ENCODE measurements at regions not wholly inside any gene's neighbourhood (a gene's known extent, or its start where the extent isn't known, plus 50 kb on each side); places are given as distances from the start of the nearest gene placed in this dataset.

GRCh38 chr5:38079620-38080402 lies 178.5 kb upstream of the EGFLAM start:
- H3K27me3 ChIP-seq (ENCODE audit: control insufficient read depth, low read length): no peaks in the 10 kb centered on the region
- H3K36me3 ChIP-seq (ENCODE audit: control insufficient read depth, low read length): no peaks in the 10 kb centered on the region

GRCh38 chr5:38078161-38078560 lies 180.2 kb upstream of the EGFLAM start:
- Histone ChIP-seq H3K27ac (ENCODE audit: low read depth, low read length) (no peak overlapping the region), H3F3A (ENCODE audit: control insufficient read depth, insufficient read depth) (no peaks in the 10 kb centered on the region), H3K36me3 (ENCODE audit: control insufficient read depth, low read length) (no peaks in the 10 kb centered on the region), H3K27me3 (ENCODE audit: control insufficient read depth, low read length) (no peaks in the 10 kb centered on the region), H3K9me3 (ENCODE audit: control insufficient read depth, insufficient read depth, low read length) (no peaks in the 10 kb centered on the region), H3K4me1 (ENCODE audit: control insufficient read depth, low read length) (no peaks in the 10 kb centered on the region), H3K4me3 (ENCODE audit: low read length) (no peak overlapping the region), H4K20me1 (ENCODE audit: control insufficient read depth, insufficient read depth, low read depth, low read length) (no peaks in the 10 kb centered on the region), H3K4me2 (ENCODE audit: low read length) (no peak overlapping the region), H3K9me2 (replicated peaks; ENCODE audit: control insufficient read depth, low read length) (no peaks in the 10 kb centered on the region), H3K79me2 (ENCODE audit: control insufficient read depth, low read length) (no peaks in the 10 kb centered on the region)
- no peak for TF ChIP-seq EZH2phosphoT487 (IDR thresholded peaks at IDR 0.05; ENCODE audit: borderline replicate concordance, low read length)

More at GRCh38 chr5:38079620-38080402, 178.5 kb upstream of the EGFLAM start:
- Histone ChIP-seq H3K4me1 (ENCODE audit: control insufficient read depth, low read length) (no peaks in the 10 kb centered on the region), H4K20me1 (ENCODE audit: control insufficient read depth, insufficient read depth, low read depth, low read length) (no peaks in the 10 kb centered on the region), H3F3A (ENCODE audit: control insufficient read depth, insufficient read depth) (no peaks in the 10 kb centered on the region), H3K4me3 (ENCODE audit: low read length) (no peak overlapping the region), H3K9me3 (ENCODE audit: control insufficient read depth, insufficient read depth, low read length) (no peaks in the 10 kb centered on the region), H3K9me2 (replicated peaks; ENCODE audit: control insufficient read depth, low read length) (no peaks in the 10 kb centered on the region), H3K27ac (ENCODE audit: low read depth, low read length) (no peak overlapping the region), H3K79me2 (ENCODE audit: control insufficient read depth, low read length) (no peaks in the 10 kb centered on the region), H3K4me2 (ENCODE audit: low read length) (no peak overlapping the region)
- no peak for TF ChIP-seq EZH2phosphoT487 (IDR thresholded peaks at IDR 0.05; ENCODE audit: borderline replicate concordance, low read length)
- no peak for TF ChIP-seq CTCF (IDR thresholded peaks at IDR 0.05; ENCODE audit: low read depth, low read length, poor library complexity, severe bottlenecking)

- no peaks in the 10 kb centered on the region for H3K36me3 ChIP-seq (ENCODE audit: control insufficient read depth, low read length)
- no peaks in the 10 kb centered on the region for H3K9me3 ChIP-seq (ENCODE audit: control insufficient read depth, insufficient read depth, low read length)
- no peaks in the 10 kb centered on the region for H3K4me1 ChIP-seq (ENCODE audit: control insufficient read depth, low read length)
- TF ChIP-seq EZH2phosphoT487 (IDR thresholded peaks at IDR 0.05; ENCODE audit: borderline replicate concordance, low read length) (no peak), CTCF (IDR thresholded peaks at IDR 0.05; ENCODE audit: low read depth, low read length, poor library complexity, severe bottlenecking) (no peak)
- H3K9me2 ChIP-seq (replicated peaks; ENCODE audit: control insufficient read depth, low read length): no peaks in the 10 kb centered on the region
- H4K20me1 ChIP-seq (ENCODE audit: control insufficient read depth, insufficient read depth, low read depth, low read length): no peaks in the 10 kb centered on the region
- H3K79me2 ChIP-seq (ENCODE audit: control insufficient read depth, low read length): no peaks in the 10 kb centered on the region
- no peaks in the 10 kb centered on the region for H3K27me3 ChIP-seq (ENCODE audit: control insufficient read depth, low read length)
- H3K4me3 ChIP-seq (ENCODE audit: low read length): no peak overlapping the region
- no peaks in the 10 kb centered on the region for H3F3A ChIP-seq (ENCODE audit: control insufficient read depth, insufficient read depth)
- H3K27ac ChIP-seq (ENCODE audit: low read depth, low read length): no peak overlapping the region
- no peak overlapping the region for H3K4me2 ChIP-seq (ENCODE audit: low read length)
These were observed 180.7 kb upstream of the EGFLAM start for GRCh38 chr5:38077652-38078051.

All from DOHH2 (cell line).